ENCODE measurements at regions not wholly inside any gene's neighbourhood (a gene's known extent, or its start where the extent isn't known, plus 50 kb on each side); places are given as distances from the start of the nearest gene placed in this dataset.

GRCh38 chr3:78130741-78131290, 1090.9 kb downstream of the ROBO2 start:
- TF ChIP-seq POLR2A (IDR thresholded peaks at IDR 0.05) = no peak
- TF ChIP-seq CTCF (IDR thresholded peaks at IDR 0.05) = no peak

Measured in testis (tissue), 2 donors.